Right atrium auricular region (tissue), 2 donors: ENCODE measurements at regions not wholly inside any gene's neighbourhood (a gene's known extent, or its start where the extent isn't known, plus 50 kb on each side); places are given as distances from the start of the nearest gene placed in this dataset.

Experiments used
- DNase-seq: peaks from one replicate; pipeline ENCODE4 v3.0.0-alpha.2; 2019; ENCODE audit warnings: low spot score
- H3K27ac ChIP-seq, 2 donors: fragments of 200-600 bp; sonication (generic); 1 replicate in 1 of 2; 2 replicates in 1 of 2; pipeline ENCODE4 v1.5.1; 2016 to 2019
- H3K27me3 ChIP-seq, 2 donors: fragments of 200-600 bp; sonication (generic); one replicate each; pipeline versions ENCODE4 v1.5.1 to v1.6.0; 2017 to 2019
- H3K36me3 ChIP-seq: fragments of 200-600 bp; sonication (generic); one replicate; pipeline ENCODE4 v1.5.1; 2016
- H3K4me1 ChIP-seq, 2 donors: fragments of 200-600 bp; sonication (generic); one replicate each; pipeline versions ENCODE4 v1.5.1 to v1.6.0; 2017 to 2019
- H3K4me3 ChIP-seq, 2 donors: fragments of 200-600 bp; sonication (generic); 1 replicate in 1 of 2; 2 replicates in 1 of 2; pipeline ENCODE4 v1.5.1; 2017 to 2019; ENCODE audit warnings: mild to moderate bottlenecking in 1 of 2, moderate library complexity in 1 of 2
- H3K9me3 ChIP-seq, 2 donors: fragments of 200-600 bp; sonication (generic); one replicate each; pipeline ENCODE4 v1.5.1; 2019
- TF ChIP-seq, protein P1 (sequence below), 2 donors: fragments of 200-600 bp; sonication (generic); IDR thresholded peaks; one replicate each; pipeline ENCODE4 v1.5.1; 2019; ENCODE audit warnings: antibody characterized with exemption in 2 of 2

DNA sequence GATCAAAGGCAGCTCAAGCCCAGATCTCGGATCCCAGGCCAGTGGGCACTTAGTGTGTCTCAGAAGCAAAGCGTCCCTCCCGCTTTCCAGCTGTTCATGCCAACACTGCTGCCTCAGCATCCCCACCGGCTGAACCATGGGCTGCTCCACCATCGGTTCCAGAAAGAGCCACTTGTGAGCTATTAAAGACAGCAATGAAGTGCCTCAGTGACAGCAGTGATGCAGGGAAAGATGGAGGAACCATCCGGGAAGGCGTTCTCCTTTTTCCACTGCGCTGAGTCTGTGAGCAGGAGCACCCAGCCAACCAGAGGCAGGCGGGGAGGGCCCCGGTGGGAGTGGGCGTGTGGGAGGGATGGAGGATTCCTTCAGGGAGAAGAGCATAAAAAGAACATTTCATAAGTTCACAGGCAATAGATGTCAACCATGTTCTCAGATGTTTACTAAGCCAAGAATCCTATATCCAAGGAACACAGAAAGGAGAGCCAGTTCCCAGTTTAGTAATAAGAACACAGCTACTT is 96.2 kb upstream of the MKI67 start:
- H3K4me1 ChIP-seq, result no peaks in the 10 kb centered on the region
- no peaks in the 10 kb centered on the region for H3K9me3 ChIP-seq
- TF ChIP-seq, protein P1, sequence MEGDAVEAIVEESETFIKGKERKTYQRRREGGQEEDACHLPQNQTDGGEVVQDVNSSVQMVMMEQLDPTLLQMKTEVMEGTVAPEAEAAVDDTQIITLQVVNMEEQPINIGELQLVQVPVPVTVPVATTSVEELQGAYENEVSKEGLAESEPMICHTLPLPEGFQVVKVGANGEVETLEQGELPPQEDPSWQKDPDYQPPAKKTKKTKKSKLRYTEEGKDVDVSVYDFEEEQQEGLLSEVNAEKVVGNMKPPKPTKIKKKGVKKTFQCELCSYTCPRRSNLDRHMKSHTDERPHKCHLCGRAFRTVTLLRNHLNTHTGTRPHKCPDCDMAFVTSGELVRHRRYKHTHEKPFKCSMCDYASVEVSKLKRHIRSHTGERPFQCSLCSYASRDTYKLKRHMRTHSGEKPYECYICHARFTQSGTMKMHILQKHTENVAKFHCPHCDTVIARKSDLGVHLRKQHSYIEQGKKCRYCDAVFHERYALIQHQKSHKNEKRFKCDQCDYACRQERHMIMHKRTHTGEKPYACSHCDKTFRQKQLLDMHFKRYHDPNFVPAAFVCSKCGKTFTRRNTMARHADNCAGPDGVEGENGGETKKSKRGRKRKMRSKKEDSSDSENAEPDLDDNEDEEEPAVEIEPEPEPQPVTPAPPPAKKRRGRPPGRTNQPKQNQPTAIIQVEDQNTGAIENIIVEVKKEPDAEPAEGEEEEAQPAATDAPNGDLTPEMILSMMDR (IDR thresholded peaks at IDR 0.05), result no peak
- DNase-seq, result no peak
- H3K36me3 ChIP-seq, result no peaks in the 10 kb centered on the region
- no peaks in the 10 kb centered on the region for H3K27me3 ChIP-seq
- no peak overlapping the region for H3K4me3 ChIP-seq
- H3K27ac ChIP-seq, result no peak overlapping the region

DNA sequence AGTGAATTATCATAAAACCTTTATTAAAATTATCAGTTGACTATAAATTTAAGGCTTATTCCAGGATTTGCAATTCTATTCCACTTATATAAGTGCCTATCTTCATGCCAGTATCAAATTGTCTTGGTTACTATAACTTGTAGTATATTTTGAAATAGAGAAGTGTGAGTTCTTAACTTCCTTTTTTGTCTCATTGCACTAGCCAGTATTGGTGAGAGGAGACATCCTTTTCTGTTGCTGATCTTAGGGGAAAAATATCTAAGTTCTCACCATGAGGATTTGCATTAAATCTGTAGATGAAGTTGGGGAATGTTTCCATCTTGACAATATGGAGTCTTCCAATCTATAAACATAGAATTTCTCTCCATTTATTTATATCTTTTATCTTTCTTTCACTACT is 104.2 kb upstream of the MKI67 start:
- Histone ChIP-seq H3K36me3 (no peaks in the 10 kb centered on the region), H3K27me3 (no peaks in the 10 kb centered on the region), H3K4me1 (no peaks in the 10 kb centered on the region), H3K4me3 (no peak overlapping the region), H3K27ac (no peak overlapping the region), H3K9me3 (peaks cover 8 to 14% of the 10 kb centered on the region in 2 donors)
- TF ChIP-seq, protein P1 (IDR thresholded peaks at IDR 0.05), result no peak
- DNase-seq, result no peak

GRCh38 chr10:128233422-128233821 is 107.2 kb upstream of the MKI67 start:
- no peak overlapping the region for H3K27ac ChIP-seq
- H3K27me3 ChIP-seq, result no peaks in the 10 kb centered on the region
- no peaks in the 10 kb centered on the region for H3K4me1 ChIP-seq
- H3K36me3 ChIP-seq, result no peaks in the 10 kb centered on the region
- H3K4me3 ChIP-seq, result no peak overlapping the region
- TF ChIP-seq, protein P1 (IDR thresholded peaks at IDR 0.05), result no peak
- peaks cover 8 to 14% of the 10 kb centered on the region in 2 donors for H3K9me3 ChIP-seq
- no peak for DNase-seq

DNA sequence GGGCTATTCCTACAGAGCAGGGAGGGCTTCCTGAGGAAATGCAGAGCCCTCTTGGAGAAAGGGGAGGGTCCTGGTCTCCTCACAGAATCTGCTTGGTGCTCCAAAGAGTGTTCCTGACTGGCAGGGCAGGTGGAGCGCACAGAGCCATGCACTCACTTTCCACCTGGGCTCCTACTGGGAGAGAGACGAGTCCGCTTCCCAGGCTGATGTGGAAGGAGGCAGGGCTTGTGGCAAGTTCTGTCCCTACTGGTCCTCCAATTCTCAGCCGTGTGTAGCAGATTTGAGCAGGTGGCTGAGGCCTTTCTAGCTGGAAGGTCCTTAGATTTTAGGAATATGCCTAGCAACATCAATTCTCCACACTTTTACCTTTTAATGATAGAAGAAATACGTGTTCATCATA is 111.5 kb upstream of the MKI67 start:
- Histone ChIP-seq H3K9me3 (peaks cover 8 to 14% of the 10 kb centered on the region in 2 donors), H3K27ac (no peak overlapping the region), H3K36me3 (no peaks in the 10 kb centered on the region), H3K27me3 (no peaks in the 10 kb centered on the region), H3K4me1 (no peaks in the 10 kb centered on the region), H3K4me3 (no peak overlapping the region)
- TF ChIP-seq, protein P1 (IDR thresholded peaks at IDR 0.05), result no peak
- DNase-seq, result no peak

DNA sequence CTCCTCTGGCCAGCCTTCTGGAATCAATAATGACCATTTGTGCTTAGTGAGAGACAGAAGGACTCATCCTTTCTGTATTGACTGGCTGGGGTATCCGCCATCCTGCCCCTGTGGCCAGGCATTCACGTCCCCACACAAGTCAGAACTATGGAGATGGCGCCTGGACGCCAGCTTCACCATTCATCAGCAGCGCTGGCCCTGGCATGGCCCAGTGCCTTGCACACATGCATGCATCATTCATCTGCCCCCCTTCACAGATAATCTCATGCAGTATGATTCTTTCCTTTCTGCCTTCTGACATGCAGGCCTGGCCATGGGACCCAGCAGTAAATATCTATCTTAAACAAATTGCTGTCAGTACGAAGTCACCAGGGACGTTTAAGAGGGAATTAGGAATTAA is 114.8 kb upstream of the MKI67 start:
- TF ChIP-seq, protein P1 (IDR thresholded peaks at IDR 0.05), result no peak
- Histone ChIP-seq H3K27me3 (no peaks in the 10 kb centered on the region), H3K4me3 (no peak overlapping the region), H3K36me3 (no peaks in the 10 kb centered on the region), H3K4me1 (no peaks in the 10 kb centered on the region), H3K9me3 (no peaks in the 10 kb centered on the region), H3K27ac (no peak overlapping the region)
- DNase-seq, result no peak

DNA sequence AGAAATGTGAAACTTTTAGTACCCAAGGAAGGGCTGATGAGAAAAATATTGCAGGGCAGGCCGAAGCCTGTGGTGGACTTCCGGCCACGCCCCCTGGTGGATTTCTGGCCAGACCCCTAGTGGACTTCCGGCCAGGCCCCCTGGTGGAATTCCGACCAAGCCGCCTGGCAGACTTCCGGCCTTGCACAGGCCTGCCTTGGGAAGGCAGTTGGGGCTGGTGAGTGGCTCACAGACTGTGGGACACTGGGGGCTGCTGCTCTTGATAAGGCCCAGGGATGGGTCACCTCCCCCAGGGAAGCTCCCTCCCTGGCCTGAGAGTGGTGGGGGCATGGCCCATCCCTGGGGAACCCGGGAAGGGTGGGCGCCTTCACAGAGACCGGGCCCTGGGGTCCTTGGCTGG is 116.4 kb upstream of the MKI67 start:
- Histone ChIP-seq H3K4me3 (no peak overlapping the region), H3K27me3 (no peaks in the 10 kb centered on the region), H3K4me1 (no peaks in the 10 kb centered on the region), H3K27ac (no peak overlapping the region), H3K9me3 (no peaks in the 10 kb centered on the region), H3K36me3 (no peaks in the 10 kb centered on the region)
- TF ChIP-seq, protein P1 (IDR thresholded peaks at IDR 0.05), result no peak
- no peak for DNase-seq
